ENCODE measurements at regions not wholly inside any gene's neighbourhood (a gene's known extent, or its start where the extent isn't known, plus 50 kb on each side); places are given as distances from the start of the nearest gene placed in this dataset.
"Not testable (repeated sequence)": the region's sequence is repeated elsewhere in the genome, so short reads cannot be mapped to it uniquely, and the experiment has no call there.

DNA sequence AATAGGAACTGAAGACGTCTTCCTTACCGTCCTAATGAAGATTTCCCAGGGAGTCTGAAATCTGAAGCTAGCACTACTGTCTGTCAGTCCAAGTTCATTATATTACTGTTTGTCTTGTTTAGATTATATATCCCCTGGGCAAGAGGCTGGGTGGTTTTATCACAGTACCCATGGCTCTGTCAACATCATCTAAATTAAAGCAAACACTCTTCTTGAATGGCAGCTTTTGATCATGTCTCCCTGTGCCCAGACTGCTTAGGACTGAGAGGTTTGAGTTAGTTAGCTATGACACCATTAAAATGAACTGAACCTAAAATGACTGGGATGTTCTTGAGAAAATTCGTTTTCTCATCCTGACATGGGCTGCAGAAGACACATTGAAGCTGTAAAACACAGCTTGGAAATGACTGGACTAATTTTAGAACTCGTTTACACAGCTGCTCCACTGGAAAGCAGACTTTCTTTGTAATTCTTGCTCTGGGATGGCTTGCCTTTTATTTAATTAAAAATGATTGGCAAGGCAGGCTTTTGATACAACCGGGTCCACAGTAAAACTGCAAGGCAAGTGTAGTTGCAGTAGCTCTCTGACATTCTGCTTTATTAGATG lies 243.5 kb downstream of the MFSD1 start:
- DNase-seq (ENCODE audit: low read depth, low spot score) = no peak

DNA sequence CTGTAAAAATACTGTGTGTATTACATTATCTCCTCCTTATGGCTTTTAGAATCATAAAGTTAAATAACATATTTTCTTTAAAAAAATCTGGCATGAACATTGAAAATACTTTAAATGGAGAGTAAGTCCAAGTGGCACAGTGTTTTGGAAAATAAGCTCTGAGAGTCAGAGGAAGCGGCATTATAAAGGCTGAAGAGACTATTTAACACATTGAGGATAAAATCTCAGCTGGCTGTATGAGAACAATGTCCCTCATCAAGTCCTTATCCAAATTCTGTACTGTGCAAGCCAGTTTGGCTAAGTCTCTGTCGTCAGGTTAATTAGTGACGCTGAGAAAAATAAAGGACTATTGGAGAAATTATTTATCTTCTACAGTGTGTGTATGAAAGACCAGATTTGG lies 245.5 kb downstream of the MFSD1 start:
- H3K9ac ChIP-seq (ENCODE audit: control insufficient read depth, extremely low read depth, insufficient read depth, low read length) = no peak overlapping the region
- H3K4me1 ChIP-seq (ENCODE audit: control insufficient read depth, extremely low read depth, insufficient read depth, low read length) = no peaks in the 10 kb centered on the region
- FAIRE-seq = no peak
- no peaks in the 10 kb centered on the region for H3K79me2 ChIP-seq (ENCODE audit: control insufficient read depth, insufficient read depth, low read length)
- H4K20me1 ChIP-seq (ENCODE audit: control insufficient read depth, extremely low read depth, insufficient read depth, low read length) = no peaks in the 10 kb centered on the region
- no peak for TF ChIP-seq EZH2 (IDR thresholded peaks at IDR 0.05; ENCODE audit: low read length)
- no peak overlapping the region for H3K4me2 ChIP-seq (ENCODE audit: control insufficient read depth, extremely low read depth, insufficient read depth, low read depth, low read length)
- H3K36me3 ChIP-seq (ENCODE audit: control insufficient read depth in 2 of 2, extremely low read depth in 1 of 2, insufficient read depth in 2 of 2, low read length in 2 of 2) = no peaks in the 10 kb centered on the region
- no peaks in the 10 kb centered on the region for H3K9me1 ChIP-seq (ENCODE audit: control insufficient read depth, extremely low read depth, insufficient read depth, low read length)
- DNase-seq (ENCODE audit: low read depth, low spot score) = no peak
- H2AFZ ChIP-seq (ENCODE audit: control insufficient read depth, low read length) = no peak overlapping the region
- H3K27ac ChIP-seq (ENCODE audit: control insufficient read depth, insufficient read depth, low read length) = no peak overlapping the region
- dilution Hi-C loops (cut with MboI; ENCODE audit: extremely low pct_ligation_motif_present, low sequenced_read_pairs) = no loop called here
- no peaks in the 10 kb centered on the region for H3K9me3 ChIP-seq (ENCODE audit: control insufficient read depth, low read depth, low read length)
- no peaks in the 10 kb centered on the region for H3K27me3 ChIP-seq (ENCODE audit: control insufficient read depth, extremely low read depth, insufficient read depth, low read length)
- no peak overlapping the region for H3K4me3 ChIP-seq (ENCODE audit: control insufficient read depth in 2 of 3, extremely low read depth in 1 of 3, insufficient read depth in 2 of 3, low read depth in 1 of 3, low read length in 3 of 3)

More for the DNA sequence above, 243.5 kb downstream of the MFSD1 start:
- H3K79me2 ChIP-seq (ENCODE audit: control insufficient read depth, insufficient read depth, low read length) = no peaks in the 10 kb centered on the region
- dilution Hi-C loops (cut with MboI; ENCODE audit: extremely low pct_ligation_motif_present, low sequenced_read_pairs) = no loop called here
- H3K4me1 ChIP-seq (ENCODE audit: control insufficient read depth, extremely low read depth, insufficient read depth, low read length) = no peaks in the 10 kb centered on the region
- TF ChIP-seq, protein P1, sequence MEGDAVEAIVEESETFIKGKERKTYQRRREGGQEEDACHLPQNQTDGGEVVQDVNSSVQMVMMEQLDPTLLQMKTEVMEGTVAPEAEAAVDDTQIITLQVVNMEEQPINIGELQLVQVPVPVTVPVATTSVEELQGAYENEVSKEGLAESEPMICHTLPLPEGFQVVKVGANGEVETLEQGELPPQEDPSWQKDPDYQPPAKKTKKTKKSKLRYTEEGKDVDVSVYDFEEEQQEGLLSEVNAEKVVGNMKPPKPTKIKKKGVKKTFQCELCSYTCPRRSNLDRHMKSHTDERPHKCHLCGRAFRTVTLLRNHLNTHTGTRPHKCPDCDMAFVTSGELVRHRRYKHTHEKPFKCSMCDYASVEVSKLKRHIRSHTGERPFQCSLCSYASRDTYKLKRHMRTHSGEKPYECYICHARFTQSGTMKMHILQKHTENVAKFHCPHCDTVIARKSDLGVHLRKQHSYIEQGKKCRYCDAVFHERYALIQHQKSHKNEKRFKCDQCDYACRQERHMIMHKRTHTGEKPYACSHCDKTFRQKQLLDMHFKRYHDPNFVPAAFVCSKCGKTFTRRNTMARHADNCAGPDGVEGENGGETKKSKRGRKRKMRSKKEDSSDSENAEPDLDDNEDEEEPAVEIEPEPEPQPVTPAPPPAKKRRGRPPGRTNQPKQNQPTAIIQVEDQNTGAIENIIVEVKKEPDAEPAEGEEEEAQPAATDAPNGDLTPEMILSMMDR (optimal IDR thresholded peaks at IDR 0.05 in 1 of 3, IDR thresholded peaks at IDR 0.05 in 1 of 3, conservative IDR thresholded peaks at IDR 0.05 in 1 of 3; ENCODE audit: extremely low read depth in 1 of 3, insufficient read depth in 2 of 3, low read length in 3 of 3) = no peak
- no peak for TF ChIP-seq EZH2 (IDR thresholded peaks at IDR 0.05; ENCODE audit: low read length)
- no peak overlapping the region for H3K4me3 ChIP-seq (ENCODE audit: control insufficient read depth in 2 of 3, extremely low read depth in 1 of 3, insufficient read depth in 2 of 3, low read depth in 1 of 3, low read length in 3 of 3)
- no peak overlapping the region for H3K4me2 ChIP-seq (ENCODE audit: control insufficient read depth, extremely low read depth, insufficient read depth, low read depth, low read length)
- H2AFZ ChIP-seq (ENCODE audit: control insufficient read depth, low read length) = no peak overlapping the region
- H3K27me3 ChIP-seq (ENCODE audit: control insufficient read depth, extremely low read depth, insufficient read depth, low read length) = no peaks in the 10 kb centered on the region
- no peak overlapping the region for H3K9ac ChIP-seq (ENCODE audit: control insufficient read depth, extremely low read depth, insufficient read depth, low read length)
- H3K9me1 ChIP-seq (ENCODE audit: control insufficient read depth, extremely low read depth, insufficient read depth, low read length) = no peaks in the 10 kb centered on the region
- no peaks in the 10 kb centered on the region for H3K36me3 ChIP-seq (ENCODE audit: control insufficient read depth in 2 of 2, extremely low read depth in 1 of 2, insufficient read depth in 2 of 2, low read length in 2 of 2)
- H3K9me3 ChIP-seq (ENCODE audit: control insufficient read depth, low read depth, low read length) = no peaks in the 10 kb centered on the region
- no peak overlapping the region for H3K27ac ChIP-seq (ENCODE audit: control insufficient read depth, insufficient read depth, low read length)
- no peak for FAIRE-seq
- H4K20me1 ChIP-seq (ENCODE audit: control insufficient read depth, extremely low read depth, insufficient read depth, low read length) = no peaks in the 10 kb centered on the region

DNA sequence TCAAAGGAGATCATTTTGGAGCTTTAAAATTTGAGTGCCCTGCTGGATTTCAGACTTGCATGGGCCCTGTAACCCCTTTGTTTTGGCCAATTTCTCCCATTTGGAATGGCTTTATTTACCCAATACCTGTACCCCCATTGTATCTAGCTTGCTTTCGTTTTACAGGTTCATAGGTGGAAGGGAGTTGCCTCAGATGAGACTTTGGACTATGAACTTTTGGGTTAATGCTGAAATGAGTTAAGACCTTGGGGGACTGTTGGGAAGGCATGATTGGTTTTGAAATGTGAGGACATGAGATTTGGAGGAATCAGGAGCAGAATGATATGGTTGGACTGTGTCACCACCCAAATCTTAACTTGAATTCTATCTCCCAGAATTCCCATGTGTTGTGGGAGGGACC lies 250.6 kb downstream of the MFSD1 start:
- H3K27me3 ChIP-seq (ENCODE audit: control insufficient read depth, extremely low read depth, insufficient read depth, low read length); H3K9me3 ChIP-seq (ENCODE audit: control insufficient read depth, low read depth, low read length); H2AFZ ChIP-seq (ENCODE audit: control insufficient read depth, low read length); DNase-seq (ENCODE audit: low read depth, low spot score); H3K4me1 ChIP-seq (ENCODE audit: control insufficient read depth, extremely low read depth, insufficient read depth, low read length); H3K9me1 ChIP-seq (ENCODE audit: control insufficient read depth, extremely low read depth, insufficient read depth, low read length); H3K79me2 ChIP-seq (ENCODE audit: control insufficient read depth, insufficient read depth, low read length); H3K36me3 ChIP-seq (ENCODE audit: control insufficient read depth in 2 of 2, extremely low read depth in 1 of 2, insufficient read depth in 2 of 2, low read length in 2 of 2); H3K4me3 ChIP-seq (ENCODE audit: control insufficient read depth in 2 of 3, extremely low read depth in 1 of 3, insufficient read depth in 2 of 3, low read depth in 1 of 3, low read length in 3 of 3); FAIRE-seq; dilution Hi-C loops (cut with MboI; ENCODE audit: extremely low pct_ligation_motif_present, low sequenced_read_pairs); H3K9ac ChIP-seq (ENCODE audit: control insufficient read depth, extremely low read depth, insufficient read depth, low read length); H3K27ac ChIP-seq (ENCODE audit: control insufficient read depth, insufficient read depth, low read length); H3K4me2 ChIP-seq (ENCODE audit: control insufficient read depth, extremely low read depth, insufficient read depth, low read depth, low read length); H4K20me1 ChIP-seq (ENCODE audit: control insufficient read depth, extremely low read depth, insufficient read depth, low read length): not testable (repeated sequence)
